Transverse colon (tissue), 3 donors: ENCODE measurements at regions not wholly inside any gene's neighbourhood (a gene's known extent, or its start where the extent isn't known, plus 50 kb on each side); places are given as distances from the start of the nearest gene placed in this dataset.

Experiments
- POLR2A ChIP-seq: fragments of 450-650 bp; IDR thresholded peaks from one replicate; pipeline ENCODE4 v1.6.1; 2016; ENCODE audit warnings: antibody characterized with exemption, mild to moderate bottlenecking, moderate library complexity
- TF ChIP-seq, protein P1 (sequence below), 5 experiments: fragments of 200-600 bp in 3 of 5; fragments of 450-650 bp in 2 of 5; sonication (generic) in 3 of 5; IDR thresholded peaks; 1 replicate in 2 of 5; 2 replicates in 3 of 5; pipeline ENCODE4 v1.5.1; 2016 to 2017; ENCODE audit warnings: antibody characterized with exemption in 5 of 5, inconsistent platforms in 3 of 5, mild to moderate bottlenecking in 2 of 5, moderate library complexity in 1 of 5

DNA sequence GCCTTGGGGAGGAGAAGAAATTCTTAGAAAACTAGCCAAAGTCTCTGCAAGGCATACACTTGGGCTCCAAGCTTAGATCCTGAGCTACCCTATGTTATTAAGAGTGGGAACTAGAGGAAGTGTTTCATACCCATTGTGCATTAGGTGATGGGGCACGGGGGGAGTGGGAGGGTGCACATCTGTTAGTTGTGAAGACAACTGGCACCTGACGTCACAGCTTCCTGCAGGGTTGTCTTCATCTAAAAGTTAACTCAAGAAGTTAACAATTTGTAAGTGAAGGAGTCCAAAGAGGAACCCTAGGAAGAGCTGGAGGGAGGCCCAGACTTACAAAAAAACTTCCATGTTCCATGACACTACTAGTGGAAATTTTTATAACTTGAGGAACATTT, 158.1 kb downstream of the ADRA2A start:
- TF ChIP-seq, protein P1, sequence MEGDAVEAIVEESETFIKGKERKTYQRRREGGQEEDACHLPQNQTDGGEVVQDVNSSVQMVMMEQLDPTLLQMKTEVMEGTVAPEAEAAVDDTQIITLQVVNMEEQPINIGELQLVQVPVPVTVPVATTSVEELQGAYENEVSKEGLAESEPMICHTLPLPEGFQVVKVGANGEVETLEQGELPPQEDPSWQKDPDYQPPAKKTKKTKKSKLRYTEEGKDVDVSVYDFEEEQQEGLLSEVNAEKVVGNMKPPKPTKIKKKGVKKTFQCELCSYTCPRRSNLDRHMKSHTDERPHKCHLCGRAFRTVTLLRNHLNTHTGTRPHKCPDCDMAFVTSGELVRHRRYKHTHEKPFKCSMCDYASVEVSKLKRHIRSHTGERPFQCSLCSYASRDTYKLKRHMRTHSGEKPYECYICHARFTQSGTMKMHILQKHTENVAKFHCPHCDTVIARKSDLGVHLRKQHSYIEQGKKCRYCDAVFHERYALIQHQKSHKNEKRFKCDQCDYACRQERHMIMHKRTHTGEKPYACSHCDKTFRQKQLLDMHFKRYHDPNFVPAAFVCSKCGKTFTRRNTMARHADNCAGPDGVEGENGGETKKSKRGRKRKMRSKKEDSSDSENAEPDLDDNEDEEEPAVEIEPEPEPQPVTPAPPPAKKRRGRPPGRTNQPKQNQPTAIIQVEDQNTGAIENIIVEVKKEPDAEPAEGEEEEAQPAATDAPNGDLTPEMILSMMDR (IDR thresholded peaks at IDR 0.05): no peak
- TF ChIP-seq POLR2A: no peak
